Spleen (tissue), 7 donors: ENCODE measurements at regions not wholly inside any gene's neighbourhood (a gene's known extent, or its start where the extent isn't known, plus 50 kb on each side); places are given as distances from the start of the nearest gene placed in this dataset.

Experiments
- POLR2A ChIP-seq, 3 donors: fragments of 450-650 bp; IDR thresholded peaks; one replicate each; pipeline ENCODE4 v1.5.1; 2017; ENCODE audit warnings: antibody characterized with exemption in 3 of 3, mild to moderate bottlenecking in 1 of 3
- TF ChIP-seq, protein P1 (sequence below), 11 experiments: fragments of 200-600 bp in 7 of 11; fragments of 450-650 bp in 4 of 11; sonication (generic) in 4 of 11; IDR thresholded peaks in 8 of 11; conservative IDR thresholded peaks in 3 of 11; 1 replicate in 7 of 11; 2 replicates in 4 of 11; pipeline versions ENCODE4 v1.4.0 to v1.8.0; 2016 to 2021; ENCODE audit warnings: antibody characterized with exemption in 11 of 11, inconsistent platforms in 4 of 11, mild to moderate bottlenecking in 1 of 11
- donor health status: DM: no; HTN: no; CAD: no; lungs with moderate emphysema.
- donor health status: DM: no; HTN: no; CAD: no.
- donor health status: DM: no; HTN: no; CAD: no.

DNA sequence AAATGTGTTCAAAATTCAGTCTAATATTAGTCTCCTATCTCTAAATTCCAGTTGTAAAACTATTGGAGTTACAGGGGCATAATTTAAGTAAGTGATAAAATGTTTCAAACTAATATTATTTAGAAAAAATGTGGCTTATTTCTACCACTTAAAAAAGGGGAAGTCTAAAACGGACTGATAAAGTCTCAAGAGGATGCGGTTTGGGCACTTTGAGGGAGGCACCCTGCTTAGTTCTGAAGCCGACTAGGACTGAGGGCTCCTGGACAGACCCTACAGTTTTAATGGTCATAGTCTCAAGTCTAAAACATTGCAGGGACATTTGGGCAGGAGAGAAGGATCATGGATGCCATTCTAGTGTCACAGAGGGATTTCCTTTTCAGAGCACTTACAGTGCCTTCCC lies 566.3 kb downstream of the NR2F2 start:
- TF ChIP-seq, protein P1, sequence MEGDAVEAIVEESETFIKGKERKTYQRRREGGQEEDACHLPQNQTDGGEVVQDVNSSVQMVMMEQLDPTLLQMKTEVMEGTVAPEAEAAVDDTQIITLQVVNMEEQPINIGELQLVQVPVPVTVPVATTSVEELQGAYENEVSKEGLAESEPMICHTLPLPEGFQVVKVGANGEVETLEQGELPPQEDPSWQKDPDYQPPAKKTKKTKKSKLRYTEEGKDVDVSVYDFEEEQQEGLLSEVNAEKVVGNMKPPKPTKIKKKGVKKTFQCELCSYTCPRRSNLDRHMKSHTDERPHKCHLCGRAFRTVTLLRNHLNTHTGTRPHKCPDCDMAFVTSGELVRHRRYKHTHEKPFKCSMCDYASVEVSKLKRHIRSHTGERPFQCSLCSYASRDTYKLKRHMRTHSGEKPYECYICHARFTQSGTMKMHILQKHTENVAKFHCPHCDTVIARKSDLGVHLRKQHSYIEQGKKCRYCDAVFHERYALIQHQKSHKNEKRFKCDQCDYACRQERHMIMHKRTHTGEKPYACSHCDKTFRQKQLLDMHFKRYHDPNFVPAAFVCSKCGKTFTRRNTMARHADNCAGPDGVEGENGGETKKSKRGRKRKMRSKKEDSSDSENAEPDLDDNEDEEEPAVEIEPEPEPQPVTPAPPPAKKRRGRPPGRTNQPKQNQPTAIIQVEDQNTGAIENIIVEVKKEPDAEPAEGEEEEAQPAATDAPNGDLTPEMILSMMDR (IDR thresholded peaks at IDR 0.05 in 8 of 11, conservative IDR thresholded peaks at IDR 0.05 in 3 of 11), result no peak
- TF ChIP-seq POLR2A (IDR thresholded peaks at IDR 0.05), result no peak
